ENCODE measurements at regions not wholly inside any gene's neighbourhood (a gene's known extent, or its start where the extent isn't known, plus 50 kb on each side); places are given as distances from the start of the nearest gene placed in this dataset.

DNA sequence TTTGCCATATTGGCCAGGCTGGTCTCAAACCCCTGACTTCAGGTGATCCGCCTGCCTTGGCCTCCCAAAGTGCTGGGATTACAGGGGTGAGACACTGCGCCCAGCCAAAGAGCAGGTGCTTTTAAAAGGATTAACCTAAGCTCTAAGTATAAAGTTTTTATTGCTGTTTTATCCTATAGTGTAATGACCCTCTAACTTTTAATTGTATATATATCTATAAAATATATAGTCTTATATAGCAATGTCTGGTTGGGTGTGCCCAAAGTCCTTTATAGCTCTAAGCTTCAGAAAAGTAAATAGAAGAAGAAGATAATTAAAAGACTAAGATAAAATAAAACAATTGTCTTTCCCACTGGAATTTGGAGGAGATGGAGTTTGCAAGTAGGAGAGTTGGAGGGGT is 73.8 kb upstream of the ATP5PO start:
- in situ Hi-C loops (cut with HindIII; ENCODE audit: low pct_unique_long_range_greater_than_20kb, low sequenced_read_pairs) = no loop called here
- DNase-seq (ENCODE audit: low read depth in 1 of 2, low spot score in 1 of 2) = no peak

DNA sequence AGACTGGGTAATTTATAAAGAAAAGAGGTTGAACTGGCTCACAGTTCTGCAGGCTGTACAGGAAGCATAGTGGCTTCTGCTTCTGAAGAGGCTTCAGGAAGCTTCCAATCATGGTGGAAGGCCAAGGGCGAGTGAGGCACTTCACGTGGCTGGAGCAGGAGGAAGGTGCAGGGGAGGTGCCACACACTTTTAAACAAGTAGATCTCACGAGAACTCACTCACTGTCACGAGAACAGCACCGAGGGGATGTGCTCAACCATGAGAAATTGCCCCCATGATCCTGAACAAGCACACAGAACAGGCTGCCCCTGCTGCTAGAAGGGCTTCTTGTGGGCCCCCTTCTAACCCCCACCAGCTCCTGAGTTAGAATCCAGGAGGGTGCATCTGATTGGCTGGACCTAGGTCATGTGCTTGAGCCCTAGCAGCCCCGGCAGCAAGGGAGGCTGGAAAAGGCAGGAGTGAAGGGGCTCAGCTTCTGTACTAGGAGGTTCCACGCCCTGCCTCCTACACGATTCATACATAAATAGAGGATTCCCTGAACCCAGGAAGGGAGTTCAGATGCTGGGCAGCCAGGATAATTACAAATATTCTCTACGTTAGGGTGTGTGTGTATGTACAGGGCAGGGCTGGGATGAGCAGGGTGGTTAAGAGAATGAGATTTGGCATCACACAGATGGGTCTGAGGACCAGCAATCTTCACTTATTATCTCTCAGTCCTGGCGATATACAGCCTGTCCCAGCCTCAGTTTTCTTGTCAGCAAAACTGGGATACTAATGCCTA is 72.8 kb upstream of the ATP5PO start:
- DNase-seq (ENCODE audit: low read depth in 1 of 2, low spot score in 1 of 2) = no peak
- TF ChIP-seq JUND (IDR thresholded peaks at IDR 0.05; ENCODE audit: low read depth) = no peak

More for the DNA sequence above, 73.8 kb upstream of the ATP5PO start:
- TF ChIP-seq JUND (IDR thresholded peaks at IDR 0.05; ENCODE audit: low read depth) = no peak

DNA sequence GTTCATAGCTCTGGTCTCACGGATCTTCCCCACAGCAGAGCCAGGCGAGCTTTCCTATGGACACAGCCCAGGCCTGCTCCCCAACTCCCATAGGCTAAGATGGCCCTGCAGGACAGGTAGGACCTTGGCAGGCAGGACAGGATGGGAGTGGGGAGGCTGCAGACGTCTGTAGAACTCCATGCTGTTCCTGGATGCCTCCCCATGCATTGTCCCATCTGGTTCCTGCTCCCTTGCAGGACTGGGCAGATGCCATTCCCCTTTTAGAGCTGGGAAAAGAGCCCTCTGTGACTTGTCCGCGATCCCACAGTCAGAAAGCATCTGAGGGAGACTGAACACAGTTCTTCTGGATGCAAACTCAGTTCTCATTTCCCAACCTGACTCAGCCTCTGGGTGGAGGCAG is 71.9 kb upstream of the ATP5PO start:
- DNase-seq (ENCODE audit: low read depth in 1 of 2, low spot score in 1 of 2) = no peak
- in situ Hi-C loops (cut with HindIII; ENCODE audit: low pct_unique_long_range_greater_than_20kb, low sequenced_read_pairs) = no loop called here
- no peak for TF ChIP-seq JUND (IDR thresholded peaks at IDR 0.05; ENCODE audit: low read depth)

More for the DNA sequence above, 72.8 kb upstream of the ATP5PO start:
- in situ Hi-C loops (cut with HindIII; ENCODE audit: low pct_unique_long_range_greater_than_20kb, low sequenced_read_pairs) = no loop called here

DNA sequence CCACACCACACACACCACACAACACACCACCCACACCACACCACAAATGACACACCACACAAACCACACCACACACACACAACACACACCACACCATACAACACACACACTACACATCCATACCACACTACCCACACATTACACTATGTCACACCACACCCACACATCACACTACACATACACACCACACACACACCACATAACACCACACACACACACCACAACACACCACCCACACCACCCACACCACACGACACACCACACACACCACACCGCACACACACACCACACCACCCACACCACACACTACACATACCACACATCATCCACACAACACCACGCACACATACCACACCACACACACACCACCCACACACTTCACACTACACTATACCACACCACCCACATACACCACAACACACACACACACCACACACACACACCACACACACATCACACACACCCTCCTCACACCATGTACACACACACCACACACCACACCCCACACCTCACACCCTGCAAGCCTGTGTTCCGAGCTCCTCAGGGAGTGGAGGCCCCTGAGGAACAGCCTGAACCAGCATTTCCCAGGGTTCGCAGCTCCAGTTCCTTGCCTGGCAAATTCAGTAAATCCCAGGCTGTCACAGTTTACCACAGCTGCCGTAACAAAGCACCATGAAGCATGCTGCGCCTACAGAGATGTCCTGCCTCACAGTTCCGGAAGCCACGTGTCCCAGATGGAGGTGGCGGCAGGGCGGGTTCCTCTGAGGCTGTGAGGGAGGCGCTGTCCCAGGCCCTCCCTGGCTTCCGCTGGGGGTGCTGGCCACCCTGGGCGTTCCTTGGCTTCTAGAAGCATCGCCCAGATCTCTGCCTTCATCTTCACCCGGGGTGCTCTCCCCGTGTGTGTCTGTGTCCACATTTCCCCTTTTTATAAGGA is 69.8 kb upstream of the ATP5PO start:
- no peak for TF ChIP-seq JUND (IDR thresholded peaks at IDR 0.05; ENCODE audit: low read depth)
- in situ Hi-C loops (cut with HindIII; ENCODE audit: low pct_unique_long_range_greater_than_20kb, low sequenced_read_pairs) = no loop called here
- DNase-seq (ENCODE audit: low read depth in 1 of 2, low spot score in 1 of 2) = no peak

DNA sequence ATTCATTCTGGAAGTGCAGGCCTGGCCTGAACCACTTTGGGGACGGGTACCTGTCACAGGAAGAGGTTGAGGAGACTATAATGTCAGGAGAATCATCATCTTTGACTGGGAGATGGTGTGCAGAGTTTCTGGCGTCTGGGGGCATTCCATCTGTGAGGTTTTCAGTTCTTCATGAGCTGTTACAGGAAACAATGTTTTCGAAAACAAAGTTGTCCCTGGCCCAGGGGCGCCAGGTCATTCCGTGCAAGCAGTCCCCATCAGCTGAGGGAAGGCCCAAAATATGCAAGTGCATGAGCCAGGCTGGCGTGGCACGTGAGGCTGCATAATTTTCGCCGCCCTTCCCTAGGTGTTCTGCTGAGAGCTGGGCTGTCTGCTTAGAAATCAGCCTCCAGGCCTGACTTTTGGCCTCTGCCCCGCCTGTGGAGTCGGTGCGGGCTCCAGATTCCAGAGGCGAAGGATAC is 68.4 kb upstream of the ATP5PO start:
- DNase-seq (ENCODE audit: low read depth in 1 of 2, low spot score in 1 of 2) = no peak
- in situ Hi-C loops (cut with HindIII; ENCODE audit: low pct_unique_long_range_greater_than_20kb, low sequenced_read_pairs) = no loop called here
- no peak for TF ChIP-seq JUND (IDR thresholded peaks at IDR 0.05; ENCODE audit: low read depth)

DNA sequence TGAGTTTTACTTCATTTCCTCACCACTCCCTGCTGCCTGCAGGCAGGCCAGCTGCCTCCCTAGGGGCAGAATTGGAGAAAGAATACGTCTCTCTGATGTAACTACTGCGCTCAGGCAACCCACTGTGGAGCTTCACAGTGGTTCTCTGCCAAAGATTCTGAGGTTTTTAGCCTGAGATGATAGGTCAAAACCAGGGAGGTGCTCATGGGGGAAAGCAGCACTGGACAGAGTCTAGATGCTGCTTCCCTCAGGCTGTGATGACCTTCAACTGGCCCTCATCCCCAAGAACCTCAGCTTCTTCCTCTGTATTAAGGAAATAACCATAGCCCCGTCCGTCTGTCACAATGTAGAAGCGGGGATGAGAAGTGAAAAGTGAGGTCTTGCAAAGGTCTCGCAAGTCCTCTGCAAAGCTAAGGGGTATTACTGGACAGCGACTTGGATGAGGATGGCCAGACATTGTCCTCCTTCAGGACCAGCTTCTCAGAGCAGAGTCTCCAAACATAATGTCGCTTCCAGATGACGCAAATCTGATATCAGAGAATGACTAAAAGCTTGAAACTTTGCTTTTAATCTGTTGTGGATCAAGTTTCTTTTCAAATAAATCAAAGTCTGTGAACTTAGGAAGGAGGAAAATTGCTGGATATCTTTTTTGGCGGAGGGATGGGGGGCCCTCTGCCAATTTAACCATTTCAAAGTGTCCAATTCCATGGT is 65.9 kb upstream of the ATP5PO start:
- no peak for TF ChIP-seq JUND (IDR thresholded peaks at IDR 0.05; ENCODE audit: low read depth)
- in situ Hi-C loops (cut with HindIII; ENCODE audit: low pct_unique_long_range_greater_than_20kb, low sequenced_read_pairs) = no loop called here

DNA sequence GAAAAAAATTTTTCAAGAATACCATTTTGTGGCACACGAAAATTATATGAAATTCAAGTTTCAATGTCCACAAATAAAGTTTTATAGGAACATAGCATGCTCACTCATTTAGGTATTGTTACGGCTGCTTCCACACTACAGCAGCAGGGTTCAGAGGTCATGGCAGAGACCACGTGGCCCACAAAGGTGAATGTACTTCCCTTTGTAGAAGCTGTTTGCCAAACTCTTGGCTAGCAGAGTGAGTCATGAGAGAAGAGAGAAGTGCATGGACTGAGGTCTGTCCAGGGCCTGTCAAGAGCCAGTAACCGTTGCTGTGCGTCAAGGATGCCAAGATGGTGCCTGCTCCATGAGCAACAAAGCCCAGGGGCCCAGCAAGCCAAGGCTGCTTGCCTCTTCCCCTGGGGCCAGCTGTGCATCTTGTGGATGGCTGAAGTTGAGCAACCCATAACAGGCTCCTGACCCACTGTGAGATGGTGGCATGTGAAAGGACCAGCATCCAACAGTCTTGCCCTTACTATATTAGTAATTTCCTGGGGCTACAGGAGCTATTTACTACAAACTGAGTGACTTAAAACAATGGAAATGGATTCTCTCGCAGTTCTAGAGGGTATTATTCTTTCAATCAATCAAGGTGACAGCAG is 64.8 kb upstream of the ATP5PO start:
- in situ Hi-C loops (cut with HindIII; ENCODE audit: low pct_unique_long_range_greater_than_20kb, low sequenced_read_pairs) = no loop called here
- TF ChIP-seq JUND (IDR thresholded peaks at IDR 0.05; ENCODE audit: low read depth) = no peak
- no peak for DNase-seq (ENCODE audit: low read depth in 1 of 2, low spot score in 1 of 2)

More for the DNA sequence above, 65.9 kb upstream of the ATP5PO start:
- no peak for DNase-seq (ENCODE audit: low read depth in 1 of 2, low spot score in 1 of 2)

DNA sequence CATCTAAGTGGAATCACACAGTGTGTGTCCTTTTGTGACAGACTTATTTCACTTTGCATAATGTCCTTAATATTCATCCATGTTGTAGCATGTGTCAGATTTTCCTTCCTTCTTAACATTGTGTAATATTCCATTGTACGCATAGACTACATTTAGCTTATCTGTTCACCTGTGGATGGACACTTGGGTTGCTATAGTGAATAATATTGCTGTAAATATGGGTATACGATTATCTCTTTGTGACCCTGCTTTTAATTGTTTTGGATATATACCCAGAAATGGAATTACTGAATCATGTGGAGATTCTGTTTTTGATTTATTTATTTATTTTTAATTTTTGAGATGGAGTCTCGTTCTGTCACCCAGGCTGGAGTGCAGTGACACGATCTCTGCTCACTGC is 63.0 kb upstream of the ATP5PO start:
- TF ChIP-seq JUND (IDR thresholded peaks at IDR 0.05; ENCODE audit: low read depth) = no peak
- DNase-seq (ENCODE audit: low read depth in 1 of 2, low spot score in 1 of 2) = no peak
- in situ Hi-C loops (cut with HindIII; ENCODE audit: low pct_unique_long_range_greater_than_20kb, low sequenced_read_pairs) = no loop called here

DNA sequence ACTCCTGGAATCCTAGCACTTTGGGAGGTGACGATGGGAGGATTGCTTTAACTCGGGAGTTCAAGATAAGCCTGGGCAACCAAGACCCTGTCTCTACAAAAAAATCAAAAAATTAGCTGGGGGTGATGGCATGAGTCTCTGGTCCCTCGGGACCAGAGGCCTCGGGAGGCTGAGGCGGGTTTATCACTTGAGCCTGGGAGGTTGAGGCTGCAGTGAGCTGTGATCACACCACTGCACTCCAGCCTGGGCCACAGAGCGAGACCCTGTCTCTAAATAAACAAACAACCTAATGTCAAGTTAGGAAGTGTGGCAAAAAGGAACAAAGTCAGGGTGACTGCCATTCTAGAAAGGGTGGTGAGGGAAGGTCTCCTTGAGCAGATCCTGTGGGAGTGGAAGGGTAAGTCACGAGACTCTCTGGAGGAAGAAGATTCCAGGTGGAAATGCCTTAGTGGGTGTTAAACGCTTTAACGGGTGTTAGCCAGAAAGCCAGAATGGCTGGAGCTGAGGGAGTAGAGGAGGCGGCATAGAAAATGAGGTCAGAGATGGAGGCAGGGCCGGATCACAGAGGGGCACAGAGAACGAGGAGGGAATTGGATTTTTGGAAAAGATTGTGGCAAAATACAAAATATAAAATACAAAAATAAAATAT is 62.2 kb upstream of the ATP5PO start:
- TF ChIP-seq JUND (IDR thresholded peaks at IDR 0.05; ENCODE audit: low read depth) = no peak
- in situ Hi-C loops (cut with HindIII; ENCODE audit: low pct_unique_long_range_greater_than_20kb, low sequenced_read_pairs) = no loop called here
- DNase-seq (ENCODE audit: low read depth in 1 of 2, low spot score in 1 of 2) = no peak

DNA sequence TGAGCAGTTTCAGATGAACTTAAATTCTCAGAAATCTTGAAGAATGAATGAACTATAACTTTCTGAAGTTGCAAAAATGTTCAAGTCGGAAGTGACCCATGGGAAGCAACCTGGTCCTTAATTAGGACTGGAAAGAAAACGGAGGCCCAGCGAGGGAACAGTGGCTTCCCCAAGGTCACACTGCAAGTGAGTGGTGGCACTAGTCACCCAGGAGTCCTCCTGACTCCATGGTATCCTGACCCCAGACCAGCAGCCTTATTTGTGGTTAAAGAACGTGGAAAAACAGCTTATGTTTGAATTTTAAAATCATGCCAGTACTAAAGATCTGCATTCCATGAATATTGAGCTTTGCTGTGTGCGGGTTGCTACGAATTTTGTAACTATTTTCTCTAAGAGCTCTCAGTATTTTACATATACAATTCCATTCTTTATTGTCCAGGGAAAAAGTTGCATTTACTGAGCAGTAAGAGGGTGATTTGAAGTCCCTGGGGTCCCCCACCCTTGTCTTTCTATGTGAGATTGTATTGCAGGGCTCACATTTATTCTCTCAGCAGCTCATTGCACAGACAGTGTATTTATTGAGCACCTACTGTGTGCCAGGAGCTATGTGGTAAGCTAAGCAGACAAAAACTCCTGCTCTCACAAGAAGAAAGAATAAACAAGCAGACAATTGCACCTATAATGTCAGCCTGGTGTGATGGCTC is 61.6 kb upstream of the ATP5PO start:
- no peak for TF ChIP-seq JUND (IDR thresholded peaks at IDR 0.05; ENCODE audit: low read depth)
- no peak for DNase-seq (ENCODE audit: low read depth in 1 of 2, low spot score in 1 of 2)
- in situ Hi-C loops (cut with HindIII; ENCODE audit: low pct_unique_long_range_greater_than_20kb, low sequenced_read_pairs) = no loop called here

Data from T47D (cell line).